ENCODE measurements at regions not wholly inside any gene's neighbourhood (a gene's known extent, or its start where the extent isn't known, plus 50 kb on each side); places are given as distances from the start of the nearest gene placed in this dataset.

- Histone ChIP-seq H3K27me3 (no peaks in the 10 kb centered on the region), H3K4me3 (no peak overlapping the region), H3K36me3 (replicated peaks in 1 of 2; ENCODE audit: insufficient read depth in 1 of 2, low read depth in 2 of 2) (no peaks in the 10 kb centered on the region), H3K27ac (no peak overlapping the region), H3K4me1 (no peaks in the 10 kb centered on the region), H3K9me3 (no peaks in the 10 kb centered on the region)
- intact Hi-C loops (cut with DNase I), result no loop called here
- no peak for DNase-seq
- WGBS, 2 donors, result 68 to 75% methylated on average over 8 of the region's 8 CpGs
- ATAC-seq, result no peak
- TF ChIP-seq CTCF (IDR thresholded peaks at IDR 0.05), result no peak
- no peak for TF ChIP-seq POLR2A (IDR thresholded peaks at IDR 0.05)
Measured at GRCh38 chr2:58959996-58960395, 718.9 kb upstream of the FANCL start.

DNA sequence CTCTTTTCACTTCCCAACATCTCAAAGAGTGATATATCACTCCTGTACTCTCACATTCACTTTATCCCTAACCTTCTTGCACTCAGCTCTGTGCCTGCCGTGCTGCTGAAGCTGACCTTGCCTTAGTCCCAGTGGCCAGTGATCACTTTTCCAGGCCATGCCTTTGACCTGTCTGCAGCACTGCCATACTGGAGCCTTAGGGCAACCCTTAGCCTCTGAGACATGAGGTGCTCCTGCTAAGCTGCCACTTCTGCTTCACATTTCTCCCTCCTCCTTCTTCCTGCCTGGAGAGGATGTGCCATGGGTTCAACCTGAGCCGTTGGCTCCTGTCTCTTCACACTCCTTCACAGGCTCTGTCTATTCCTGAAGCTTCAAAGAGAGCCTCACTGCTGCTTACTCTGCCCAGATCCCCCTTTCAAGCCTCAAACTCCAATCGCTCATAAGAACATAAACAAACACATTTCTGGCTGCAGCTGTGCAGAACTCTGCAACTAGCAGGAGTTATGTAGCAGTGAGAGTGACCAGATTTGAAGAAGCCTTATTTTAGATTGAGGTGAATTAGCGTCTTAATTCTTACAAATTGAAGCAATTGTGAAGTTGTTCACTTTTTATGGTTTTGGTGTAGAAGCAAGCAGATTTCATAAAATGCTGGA lies 716.2 kb upstream of the FANCL start:
- H3K27ac ChIP-seq, result no peak overlapping the region
- H3K9me3 ChIP-seq, result no peaks in the 10 kb centered on the region
- no peaks in the 10 kb centered on the region for H3K27me3 ChIP-seq
- no peak overlapping the region for H3K4me3 ChIP-seq
- ATAC-seq (no peak), DNase-seq (no peak)
- no peak for TF ChIP-seq CTCF (IDR thresholded peaks at IDR 0.05)
- 53 to 58% methylated on average over 4 of the region's 4 CpGs for WGBS, 2 donors
- H3K4me1 ChIP-seq, result no peaks in the 10 kb centered on the region
- intact Hi-C loops (cut with DNase I), result no loop called here
- H3K36me3 ChIP-seq (replicated peaks in 1 of 2; ENCODE audit: insufficient read depth in 1 of 2, low read depth in 2 of 2), result no peaks in the 10 kb centered on the region

GRCh38 chr2:58954880-58955385 lies 713.8 kb upstream of the FANCL start:
- TF ChIP-seq POLR2A (IDR thresholded peaks at IDR 0.05), result no peak
- TF ChIP-seq CTCF (IDR thresholded peaks at IDR 0.05), result no peak
- WGBS, 2 donors, result 39 to 42% methylated on average over 11 of the region's 11 CpGs
- no peaks in the 10 kb centered on the region for H3K36me3 ChIP-seq (replicated peaks in 1 of 2; ENCODE audit: insufficient read depth in 1 of 2, low read depth in 2 of 2)
- no peak overlapping the region for H3K27ac ChIP-seq
- ATAC-seq (no peak), DNase-seq (no peak)
- no peak overlapping the region for H3K4me3 ChIP-seq
- H3K27me3 ChIP-seq, result no peaks in the 10 kb centered on the region
- H3K4me1 ChIP-seq, result no peaks in the 10 kb centered on the region
- intact Hi-C loops (cut with DNase I), result no loop called here
- no peaks in the 10 kb centered on the region for H3K9me3 ChIP-seq

DNA sequence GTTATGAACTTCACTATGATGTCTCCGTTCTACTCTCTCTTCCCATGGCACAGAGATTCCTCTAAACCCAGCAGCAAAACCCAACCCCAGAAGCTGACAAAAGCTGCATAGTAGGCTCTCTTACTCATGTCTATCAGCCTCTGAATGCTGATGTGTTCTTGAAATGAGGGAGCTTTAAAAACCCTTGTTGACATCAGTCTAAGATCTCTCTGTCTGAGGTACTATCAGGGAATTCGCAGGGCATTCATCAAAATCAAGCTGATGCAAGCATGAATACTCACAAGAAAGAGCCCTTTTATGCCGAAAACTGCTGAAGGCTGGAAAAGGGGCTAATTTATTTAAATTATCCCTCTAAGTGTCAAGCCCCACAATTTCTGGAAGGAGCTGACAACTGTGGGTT lies 710.6 kb upstream of the FANCL start:
- DNase-seq, result no peak
- Histone ChIP-seq H3K36me3 (replicated peaks in 1 of 2; ENCODE audit: insufficient read depth in 1 of 2, low read depth in 2 of 2) (no peaks in the 10 kb centered on the region), H3K27ac (no peak overlapping the region), H3K4me1 (no peaks in the 10 kb centered on the region), H3K27me3 (no peaks in the 10 kb centered on the region), H3K9me3 (no peaks in the 10 kb centered on the region), H3K4me3 (no peak overlapping the region)
- no peak for TF ChIP-seq POLR2A (IDR thresholded peaks at IDR 0.05)
- TF ChIP-seq CTCF (IDR thresholded peaks at IDR 0.05), result no peak
- intact Hi-C loops (cut with DNase I), result no loop called here
- no peak for ATAC-seq
- 48 to 57% methylated on average over 3 of the region's 3 CpGs for WGBS, 2 donors

DNA sequence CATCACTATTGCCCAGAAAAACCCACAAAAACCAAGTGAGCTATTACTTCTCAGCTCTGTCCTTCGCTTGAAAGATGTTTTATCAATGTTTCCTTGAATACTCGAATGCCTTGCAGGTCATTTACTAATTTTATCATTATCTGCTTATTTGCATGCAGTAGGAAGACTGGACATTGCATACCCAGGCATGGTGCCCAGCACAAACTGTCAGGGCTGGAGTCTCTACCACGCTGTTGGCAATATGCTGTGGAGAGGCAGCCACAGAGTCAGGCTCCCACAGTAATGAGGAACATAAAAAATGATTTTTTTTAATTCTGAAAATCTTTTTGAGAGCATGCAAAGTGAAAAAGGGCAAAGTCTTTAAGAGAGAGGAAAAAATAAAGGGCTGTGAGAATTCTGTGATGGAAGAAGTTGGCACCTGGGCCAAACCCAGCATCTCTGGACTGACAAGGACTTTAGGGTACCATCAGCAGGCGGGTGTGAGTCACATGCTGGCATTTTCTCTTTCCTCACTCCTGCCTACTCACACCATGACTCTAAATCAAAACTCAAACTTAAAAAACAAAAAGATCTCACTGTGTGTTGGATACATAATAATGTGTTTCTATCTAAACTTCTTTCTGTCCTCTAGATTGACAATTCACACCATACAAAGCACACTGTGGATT lies 709.8 kb upstream of the FANCL start:
- Histone ChIP-seq H3K9me3 (no peaks in the 10 kb centered on the region), H3K36me3 (replicated peaks in 1 of 2; ENCODE audit: insufficient read depth in 1 of 2, low read depth in 2 of 2) (no peaks in the 10 kb centered on the region), H3K4me1 (no peaks in the 10 kb centered on the region), H3K4me3 (no peak overlapping the region), H3K27me3 (no peaks in the 10 kb centered on the region), H3K27ac (no peak overlapping the region)
- ATAC-seq (no peak), DNase-seq (no peak)
- no peak for TF ChIP-seq POLR2A (IDR thresholded peaks at IDR 0.05)
- 60 to 68% methylated on average over 4 of the region's 4 CpGs for WGBS, 2 donors
- intact Hi-C loops (cut with DNase I), result no loop called here
